Mammary epithelial cell (primary cell): ENCODE measurements at regions not wholly inside any gene's neighbourhood (a gene's known extent, or its start where the extent isn't known, plus 50 kb on each side); places are given as distances from the start of the nearest gene placed in this dataset.

ENCODE experiments used
- EZH2 ChIP-seq: IDR thresholded peaks from 2 replicates; pipeline ENCODE4 v1.6.1; 2012; ENCODE audit warnings: low read length, inconsistent platforms, borderline replicate concordance
- TF ChIP-seq, protein P1 (sequence below), 2 donors: IDR thresholded peaks in 1 of 2; conservative IDR thresholded peaks in 1 of 2; 2 replicates each; pipeline ENCODE4 v1.5.1; 2011 to 2012; ENCODE audit warnings: inconsistent platforms in 2 of 2, low read length in 2 of 2, mild to moderate bottlenecking in 2 of 2, control low read depth in 1 of 2, low read depth in 1 of 2; ENCODE audit not compliant: insufficient read depth in 1 of 2; ENCODE audit errors: extremely low read depth in 1 of 2

DNA sequence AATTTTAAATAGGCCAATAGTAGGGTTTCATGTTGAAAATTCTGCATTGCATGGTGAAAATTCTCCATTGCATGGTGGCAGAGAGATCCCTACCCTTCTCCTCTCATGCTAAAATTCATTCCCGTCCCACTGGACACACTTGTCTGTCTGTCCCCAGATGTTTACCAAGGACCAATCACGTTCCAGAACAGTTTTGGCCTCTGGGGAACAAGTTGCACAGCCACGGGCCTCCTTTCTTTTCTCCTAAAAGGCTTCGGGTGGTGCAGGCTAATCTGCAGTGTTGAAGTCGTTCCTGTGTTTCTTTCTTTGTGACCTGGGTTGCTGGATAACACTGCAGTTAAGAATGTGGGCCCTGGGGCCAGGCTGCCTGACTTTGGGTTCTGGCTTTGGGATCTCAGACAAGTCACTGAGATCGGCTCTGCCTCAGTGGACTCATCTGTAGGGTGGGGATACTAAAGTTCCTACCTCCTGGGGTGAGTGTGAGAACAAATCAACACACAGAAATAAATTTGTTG lies 113.1 kb upstream of the FAM204A start:
- TF ChIP-seq, protein P1, sequence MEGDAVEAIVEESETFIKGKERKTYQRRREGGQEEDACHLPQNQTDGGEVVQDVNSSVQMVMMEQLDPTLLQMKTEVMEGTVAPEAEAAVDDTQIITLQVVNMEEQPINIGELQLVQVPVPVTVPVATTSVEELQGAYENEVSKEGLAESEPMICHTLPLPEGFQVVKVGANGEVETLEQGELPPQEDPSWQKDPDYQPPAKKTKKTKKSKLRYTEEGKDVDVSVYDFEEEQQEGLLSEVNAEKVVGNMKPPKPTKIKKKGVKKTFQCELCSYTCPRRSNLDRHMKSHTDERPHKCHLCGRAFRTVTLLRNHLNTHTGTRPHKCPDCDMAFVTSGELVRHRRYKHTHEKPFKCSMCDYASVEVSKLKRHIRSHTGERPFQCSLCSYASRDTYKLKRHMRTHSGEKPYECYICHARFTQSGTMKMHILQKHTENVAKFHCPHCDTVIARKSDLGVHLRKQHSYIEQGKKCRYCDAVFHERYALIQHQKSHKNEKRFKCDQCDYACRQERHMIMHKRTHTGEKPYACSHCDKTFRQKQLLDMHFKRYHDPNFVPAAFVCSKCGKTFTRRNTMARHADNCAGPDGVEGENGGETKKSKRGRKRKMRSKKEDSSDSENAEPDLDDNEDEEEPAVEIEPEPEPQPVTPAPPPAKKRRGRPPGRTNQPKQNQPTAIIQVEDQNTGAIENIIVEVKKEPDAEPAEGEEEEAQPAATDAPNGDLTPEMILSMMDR (conservative IDR thresholded peaks at IDR 0.05 in 1 of 2, IDR thresholded peaks at IDR 0.05 in 1 of 2; ENCODE audit: extremely low read depth in 1 of 2, insufficient read depth in 1 of 2, low read depth in 1 of 2, low read length in 2 of 2), result no peak
- no peak for TF ChIP-seq EZH2
